ENCODE measurements at regions not wholly inside any gene's neighbourhood (a gene's known extent, or its start where the extent isn't known, plus 50 kb on each side); places are given as distances from the start of the nearest gene placed in this dataset.

DNA sequence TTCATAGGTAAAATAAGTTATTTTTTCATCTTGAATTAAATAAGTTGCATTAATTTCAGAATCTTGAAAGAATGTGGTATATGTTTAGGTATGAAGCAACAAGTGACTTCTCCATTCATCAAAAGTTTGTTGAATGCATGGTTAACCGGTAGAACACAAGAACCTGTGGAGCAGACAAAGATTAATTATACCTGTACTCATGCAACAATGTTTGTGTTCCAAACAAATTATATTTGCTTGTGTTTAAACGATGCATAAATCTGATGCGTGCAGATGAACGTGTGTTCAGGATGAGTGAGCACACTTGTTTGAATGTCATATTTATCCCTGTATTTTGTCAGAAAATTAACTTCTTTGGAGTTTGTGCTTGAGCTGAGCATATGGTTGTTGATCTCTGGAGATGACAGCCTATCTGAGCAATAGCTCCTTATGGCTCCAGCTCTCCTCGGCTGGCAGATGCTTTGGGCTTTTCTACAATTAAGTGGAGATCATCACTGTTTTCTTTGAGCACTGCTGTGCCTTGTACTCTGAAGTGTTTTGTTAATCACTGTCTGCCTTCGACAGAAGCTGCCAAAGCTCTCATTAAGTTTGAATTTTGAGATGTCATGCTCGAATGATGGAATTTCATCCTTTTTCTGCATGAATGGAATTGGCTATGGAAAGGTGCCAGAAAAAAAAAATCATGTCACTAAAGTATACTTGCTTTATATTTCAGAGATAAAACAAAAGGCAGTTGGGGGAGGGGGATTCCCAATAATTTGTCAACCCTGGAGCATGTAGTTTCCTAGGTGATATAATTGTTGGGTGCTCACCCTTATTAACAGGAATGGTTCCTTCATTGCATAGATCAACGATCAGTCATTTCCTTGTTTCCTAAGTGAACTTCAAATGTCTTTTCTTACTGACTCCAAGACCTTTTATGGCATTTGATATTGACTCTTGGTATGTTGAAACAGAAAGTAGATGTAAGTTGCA, 502.5 kb upstream of the ARRDC3 start:
- no peak for DNase-seq
- no peaks in the 10 kb centered on the region for H3K27me3 ChIP-seq (ENCODE audit: control insufficient read depth, insufficient read depth, low read length)
- H3K4me3 ChIP-seq (ENCODE audit: insufficient read depth, low read depth, low read length), result no peak overlapping the region
- no peaks in the 10 kb centered on the region for H3K36me3 ChIP-seq (replicated peaks; ENCODE audit: control insufficient read depth, insufficient read depth, low read length)

DNA sequence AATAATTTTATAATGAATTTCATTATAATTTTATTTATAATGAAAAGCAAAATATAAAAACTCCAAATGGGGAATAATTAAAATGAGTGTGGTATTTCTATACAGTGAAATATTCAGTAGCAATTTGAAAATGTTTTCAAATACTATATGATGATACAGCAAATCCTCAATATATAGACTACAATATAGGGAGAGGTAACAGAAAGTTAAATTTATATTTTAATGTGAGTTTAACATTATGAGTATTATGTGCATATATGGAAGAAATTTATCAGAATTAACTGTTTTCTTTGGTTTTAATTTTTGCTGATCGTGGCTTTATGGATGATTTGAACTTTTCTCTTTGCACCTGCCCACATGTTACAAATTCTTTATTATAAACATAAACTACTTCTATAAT, 500.9 kb upstream of the ARRDC3 start:
- Histone ChIP-seq H3K4me3 (ENCODE audit: insufficient read depth, low read depth, low read length) (no peak overlapping the region), H3K27me3 (ENCODE audit: control insufficient read depth, insufficient read depth, low read length) (no peaks in the 10 kb centered on the region), H3K36me3 (replicated peaks; ENCODE audit: control insufficient read depth, insufficient read depth, low read length) (no peaks in the 10 kb centered on the region)
- DNase-seq, result no peak

DNA sequence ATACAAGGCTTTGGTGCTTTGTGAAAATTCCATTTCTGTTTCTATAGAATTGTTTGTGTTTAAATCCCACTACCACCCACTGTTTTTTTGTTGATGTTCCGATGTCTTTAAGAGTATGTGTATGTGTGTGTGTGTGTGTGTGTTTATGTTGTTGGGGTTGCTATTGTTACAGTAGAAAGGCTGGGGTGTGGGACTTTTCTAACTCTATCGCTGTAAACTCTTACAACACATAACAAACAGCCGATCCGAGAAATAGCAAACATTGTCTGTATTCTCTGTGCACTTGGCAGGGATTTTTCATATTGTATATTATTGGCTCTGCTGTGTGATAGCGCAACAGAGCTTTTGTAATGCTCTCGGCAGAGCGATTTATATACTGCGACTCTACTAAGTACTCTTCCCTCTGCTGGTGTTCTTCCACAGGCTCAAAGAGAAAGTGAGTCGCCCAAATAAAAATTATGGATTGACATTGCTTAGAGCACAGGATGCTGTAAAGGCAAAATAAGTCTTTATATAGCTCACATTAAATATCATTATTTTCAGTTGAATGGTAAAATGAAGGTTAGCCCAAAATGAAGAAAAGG, 492.2 kb upstream of the ARRDC3 start:
- H3K4me3 ChIP-seq (ENCODE audit: insufficient read depth, low read depth, low read length), result no peak overlapping the region
- no peaks in the 10 kb centered on the region for H3K36me3 ChIP-seq (replicated peaks; ENCODE audit: control insufficient read depth, insufficient read depth, low read length)
- peak; percentile 6 for DNase-seq
- no peaks in the 10 kb centered on the region for H3K27me3 ChIP-seq (ENCODE audit: control insufficient read depth, insufficient read depth, low read length)

DNA sequence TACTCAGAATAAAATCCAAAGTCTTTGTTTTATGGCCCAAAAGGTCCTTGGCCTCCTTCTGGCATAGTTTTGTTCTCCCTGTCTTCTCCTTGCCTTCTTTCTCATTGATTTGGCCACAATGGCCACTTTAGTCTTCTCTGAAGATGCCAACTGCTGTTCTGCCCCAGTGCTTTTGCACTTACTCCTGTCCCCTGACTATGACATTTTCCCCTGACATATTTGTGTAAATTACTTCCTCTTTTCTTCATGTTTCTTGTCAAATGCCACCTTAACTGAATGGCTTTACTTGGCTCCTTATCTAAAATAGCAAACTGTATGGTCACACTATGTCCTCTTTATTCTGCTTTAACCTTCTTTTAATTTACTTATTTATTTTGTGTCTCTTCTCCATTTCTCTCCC, 484.7 kb upstream of the ARRDC3 start:
- H3K4me3 ChIP-seq (ENCODE audit: insufficient read depth, low read depth, low read length), result no peak overlapping the region
- no peak for DNase-seq
- H3K36me3 ChIP-seq (replicated peaks; ENCODE audit: control insufficient read depth, insufficient read depth, low read length), result no peaks in the 10 kb centered on the region
- H3K27me3 ChIP-seq (ENCODE audit: control insufficient read depth, insufficient read depth, low read length), result no peaks in the 10 kb centered on the region

DNA sequence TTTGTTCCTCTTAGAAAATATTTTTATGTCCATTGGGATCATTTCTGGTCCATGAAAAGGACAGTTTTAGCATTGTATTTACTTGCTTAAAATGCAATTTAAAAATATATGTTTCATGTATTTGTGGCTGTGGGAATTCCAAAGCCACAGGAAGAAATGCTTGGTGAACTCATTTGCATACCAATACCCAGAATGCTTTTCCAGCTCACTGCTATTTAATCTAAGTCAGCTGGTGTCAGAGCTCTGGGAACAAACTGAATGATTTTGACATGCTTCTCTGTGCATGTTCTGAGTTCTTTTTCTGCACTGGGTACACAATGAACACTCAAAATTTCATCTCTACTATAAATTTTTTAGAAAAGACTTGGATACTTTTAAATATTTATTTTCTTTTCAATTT, 482.8 kb upstream of the ARRDC3 start:
- DNase-seq, result no peak
- Histone ChIP-seq H3K27me3 (ENCODE audit: control insufficient read depth, insufficient read depth, low read length) (no peaks in the 10 kb centered on the region), H3K36me3 (replicated peaks; ENCODE audit: control insufficient read depth, insufficient read depth, low read length) (no peaks in the 10 kb centered on the region), H3K4me3 (ENCODE audit: insufficient read depth, low read depth, low read length) (no peak overlapping the region)

DNA sequence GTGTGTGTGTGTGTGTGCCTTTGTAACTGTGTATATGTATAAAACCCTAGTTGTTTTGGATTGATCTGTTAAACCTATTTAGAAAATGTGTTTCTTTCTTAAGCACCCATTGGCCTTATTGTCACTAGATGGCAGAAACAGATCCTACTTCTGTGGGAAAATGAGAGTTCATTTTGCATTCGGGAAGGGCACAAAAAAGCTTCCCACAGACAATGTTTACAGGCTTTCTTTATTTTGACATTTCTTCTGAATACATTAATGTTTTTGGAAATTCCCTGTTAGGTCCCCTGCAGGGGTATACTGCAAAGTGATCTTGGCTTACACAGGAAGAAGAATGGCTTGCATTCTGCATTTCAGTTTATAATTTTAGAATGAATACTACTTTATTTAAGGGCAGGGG, 481.8 kb upstream of the ARRDC3 start:
- H3K36me3 ChIP-seq (replicated peaks; ENCODE audit: control insufficient read depth, insufficient read depth, low read length), result no peaks in the 10 kb centered on the region
- no peak overlapping the region for H3K4me3 ChIP-seq (ENCODE audit: insufficient read depth, low read depth, low read length)
- no peak for DNase-seq

DNA sequence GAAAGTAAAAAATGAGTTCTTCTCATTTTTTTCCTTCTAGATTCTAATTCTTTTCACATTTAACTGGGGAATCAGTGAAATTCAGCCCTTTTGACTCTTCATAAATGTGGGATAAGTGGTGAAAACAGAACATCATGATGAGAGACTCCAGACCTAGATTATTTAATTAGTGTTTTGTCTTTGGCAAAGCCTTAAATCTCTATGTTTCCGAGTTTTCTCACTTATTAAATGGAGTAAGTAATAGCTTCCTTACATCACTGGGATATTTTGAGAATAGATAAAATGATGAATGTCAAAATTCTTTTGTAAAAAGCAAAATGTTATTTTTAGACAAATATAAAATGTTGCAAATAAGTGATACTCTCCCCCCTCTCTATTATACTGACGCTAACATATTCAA, 468.6 kb upstream of the ARRDC3 start:
- no peak overlapping the region for H3K4me3 ChIP-seq (ENCODE audit: insufficient read depth, low read depth, low read length)
- no peaks in the 10 kb centered on the region for H3K36me3 ChIP-seq (replicated peaks; ENCODE audit: control insufficient read depth, insufficient read depth, low read length)
- DNase-seq, result no peak
- no peaks in the 10 kb centered on the region for H3K27me3 ChIP-seq (ENCODE audit: control insufficient read depth, insufficient read depth, low read length)

More for the DNA sequence above, 481.8 kb upstream of the ARRDC3 start:
- no peaks in the 10 kb centered on the region for H3K27me3 ChIP-seq (ENCODE audit: control insufficient read depth, insufficient read depth, low read length)

DNA sequence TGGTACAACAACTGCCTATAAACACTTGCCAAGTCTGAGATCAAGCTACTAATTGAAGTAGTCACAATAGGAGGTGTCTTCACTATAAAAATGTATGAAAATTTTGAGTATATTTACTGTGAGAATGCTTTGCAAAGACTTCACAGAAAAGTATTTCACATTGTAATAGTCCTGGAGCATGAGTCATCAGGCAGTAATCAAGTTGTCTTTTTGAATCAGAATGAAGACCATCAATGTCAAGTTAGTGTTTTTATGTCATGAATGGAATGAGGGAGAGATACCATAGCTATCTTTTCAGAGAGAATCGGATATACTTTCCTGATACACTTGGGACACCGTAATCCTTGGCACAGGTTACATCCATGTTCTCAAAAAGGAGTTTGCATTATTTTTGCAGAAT, 466.9 kb upstream of the ARRDC3 start:
- DNase-seq, result no peak
- H3K36me3 ChIP-seq (replicated peaks; ENCODE audit: control insufficient read depth, insufficient read depth, low read length), result no peaks in the 10 kb centered on the region
- no peaks in the 10 kb centered on the region for H3K27me3 ChIP-seq (ENCODE audit: control insufficient read depth, insufficient read depth, low read length)
- no peak overlapping the region for H3K4me3 ChIP-seq (ENCODE audit: insufficient read depth, low read depth, low read length)

DNA sequence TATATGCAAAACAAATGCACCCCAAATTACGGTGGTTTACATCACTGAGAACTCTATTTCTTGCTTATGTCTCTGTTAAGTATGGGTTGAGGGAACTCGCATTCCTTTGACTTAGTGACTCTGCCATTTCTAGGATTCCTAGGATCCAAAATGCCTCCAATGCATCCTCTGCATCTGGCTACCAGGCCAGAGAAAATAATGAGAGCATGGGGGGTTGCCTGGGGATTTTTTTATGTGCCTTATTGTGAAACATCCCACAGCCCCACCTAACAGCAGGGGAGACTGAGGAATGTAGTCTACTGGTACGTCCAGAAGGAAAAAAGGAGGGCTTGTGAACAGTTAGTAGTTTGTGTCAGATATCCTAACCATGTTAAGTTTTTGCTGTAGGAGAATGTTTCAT, 466.0 kb upstream of the ARRDC3 start:
- no peak overlapping the region for H3K4me3 ChIP-seq (ENCODE audit: insufficient read depth, low read depth, low read length)
- no peaks in the 10 kb centered on the region for H3K27me3 ChIP-seq (ENCODE audit: control insufficient read depth, insufficient read depth, low read length)
- no peaks in the 10 kb centered on the region for H3K36me3 ChIP-seq (replicated peaks; ENCODE audit: control insufficient read depth, insufficient read depth, low read length)
- DNase-seq, result peak; percentile 4

DNA sequence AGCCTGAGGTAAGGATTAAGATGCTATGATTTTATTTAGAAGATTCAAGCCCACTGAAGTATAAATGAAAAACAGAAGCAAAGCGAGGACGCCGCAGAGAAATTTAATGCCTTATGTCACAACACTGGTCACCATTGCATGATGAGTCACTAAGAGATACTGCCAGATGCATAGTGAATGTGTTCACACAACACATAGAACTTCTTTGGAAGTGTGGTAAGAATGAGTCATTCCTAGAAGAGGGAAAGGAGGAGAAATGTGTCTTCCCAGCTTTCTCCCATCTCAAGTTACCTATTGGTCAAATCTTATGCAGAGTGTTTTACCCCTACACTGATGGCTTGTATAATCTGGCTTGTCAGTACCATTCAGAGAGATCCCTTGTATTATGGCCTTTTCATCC, 465.3 kb upstream of the ARRDC3 start:
- no peaks in the 10 kb centered on the region for H3K27me3 ChIP-seq (ENCODE audit: control insufficient read depth, insufficient read depth, low read length)
- no peak for DNase-seq

DNA sequence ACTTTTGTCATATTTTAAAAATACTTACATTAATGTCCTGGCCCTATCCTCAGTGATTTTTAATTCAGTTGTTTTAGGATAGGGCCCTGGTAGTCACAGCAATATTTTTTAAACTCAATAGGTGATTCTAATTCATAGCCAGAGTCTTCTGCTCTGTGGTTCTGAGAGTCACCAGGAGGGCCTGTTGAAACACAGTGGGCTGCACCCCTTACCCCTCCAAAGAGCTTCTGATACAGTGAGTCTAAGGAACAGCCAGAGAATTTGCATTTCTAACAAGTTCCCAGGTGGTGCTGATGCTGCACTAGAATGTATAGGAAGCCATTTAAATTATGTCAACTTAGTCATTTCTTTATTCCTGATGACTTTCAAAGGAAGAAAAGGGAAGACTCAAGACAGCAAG, 458.3 kb upstream of the ARRDC3 start:
- H3K4me3 ChIP-seq (ENCODE audit: insufficient read depth, low read depth, low read length), result no peak overlapping the region
- no peaks in the 10 kb centered on the region for H3K36me3 ChIP-seq (replicated peaks; ENCODE audit: control insufficient read depth, insufficient read depth, low read length)
- H3K27me3 ChIP-seq (ENCODE audit: control insufficient read depth, insufficient read depth, low read length), result no peaks in the 10 kb centered on the region
- DNase-seq, result no peak

More for the DNA sequence above, 465.3 kb upstream of the ARRDC3 start:
- Histone ChIP-seq H3K36me3 (replicated peaks; ENCODE audit: control insufficient read depth, insufficient read depth, low read length) (no peaks in the 10 kb centered on the region), H3K4me3 (ENCODE audit: insufficient read depth, low read depth, low read length) (no peak overlapping the region)

DNA sequence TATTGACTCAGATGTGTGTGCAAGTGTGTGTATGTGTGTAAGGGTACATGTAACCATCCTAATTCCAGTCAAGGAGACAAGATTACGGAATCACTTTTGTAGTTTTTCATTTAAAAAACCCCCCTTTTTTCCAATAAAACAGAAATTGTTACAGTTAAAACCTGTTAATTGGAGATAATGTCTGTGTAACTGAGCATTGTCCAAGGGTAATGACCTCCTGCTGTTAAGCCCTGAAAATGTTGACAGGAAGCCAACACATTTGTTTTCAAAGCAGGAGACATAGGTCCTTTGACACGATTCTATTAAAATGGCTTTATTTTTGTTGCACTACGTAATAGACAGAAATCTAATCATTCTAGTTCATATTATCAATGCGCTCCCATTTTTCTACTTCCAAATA, 457.3 kb upstream of the ARRDC3 start:
- no peaks in the 10 kb centered on the region for H3K36me3 ChIP-seq (replicated peaks; ENCODE audit: control insufficient read depth, insufficient read depth, low read length)
- H3K4me3 ChIP-seq (ENCODE audit: insufficient read depth, low read depth, low read length), result no peak overlapping the region
- no peak for DNase-seq
- H3K27me3 ChIP-seq (ENCODE audit: control insufficient read depth, insufficient read depth, low read length), result no peaks in the 10 kb centered on the region

DNA sequence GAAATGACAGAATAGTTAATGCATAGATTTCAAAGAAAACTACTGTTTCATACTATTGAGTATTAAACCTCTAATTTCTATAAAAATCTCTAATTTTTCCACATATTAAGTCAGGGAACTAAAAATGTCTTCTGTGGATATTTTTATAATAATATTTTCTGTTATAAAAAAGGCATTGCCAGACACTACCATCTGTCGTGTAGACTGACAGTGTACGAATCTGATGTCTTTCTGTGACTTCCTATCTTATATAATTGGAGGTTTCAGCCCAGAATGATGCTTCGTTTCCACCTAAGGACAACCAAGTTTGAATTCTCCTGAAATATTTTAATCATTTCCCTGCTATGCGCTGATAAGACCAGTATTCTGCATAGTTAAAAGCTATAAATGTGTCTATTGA, 456.6 kb upstream of the ARRDC3 start:
- no peak for DNase-seq
- Histone ChIP-seq H3K4me3 (ENCODE audit: insufficient read depth, low read depth, low read length) (no peak overlapping the region), H3K36me3 (replicated peaks; ENCODE audit: control insufficient read depth, insufficient read depth, low read length) (no peaks in the 10 kb centered on the region), H3K27me3 (ENCODE audit: control insufficient read depth, insufficient read depth, low read length) (no peaks in the 10 kb centered on the region)

DNA sequence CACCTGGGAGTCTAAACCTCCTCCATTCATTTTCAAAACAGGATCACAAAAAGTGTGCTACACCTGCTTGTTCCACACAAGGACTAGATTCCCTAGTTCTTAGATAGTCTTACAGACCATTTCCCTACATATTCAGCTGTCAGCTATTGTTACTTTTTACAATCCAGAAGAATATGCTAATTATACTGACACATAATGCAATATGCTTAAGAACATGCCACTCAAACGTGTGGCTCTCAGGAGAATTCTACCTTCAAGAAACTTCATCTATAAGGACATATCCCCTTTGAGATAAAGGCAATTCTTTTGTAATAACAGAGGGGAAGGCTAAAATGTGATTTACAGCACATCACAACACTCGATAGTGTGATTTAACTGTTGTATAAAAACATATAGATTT, 456.1 kb upstream of the ARRDC3 start:
- no peaks in the 10 kb centered on the region for H3K27me3 ChIP-seq (ENCODE audit: control insufficient read depth, insufficient read depth, low read length)
- no peak for DNase-seq
- no peak overlapping the region for H3K4me3 ChIP-seq (ENCODE audit: insufficient read depth, low read depth, low read length)
- no peaks in the 10 kb centered on the region for H3K36me3 ChIP-seq (replicated peaks; ENCODE audit: control insufficient read depth, insufficient read depth, low read length)

DNA sequence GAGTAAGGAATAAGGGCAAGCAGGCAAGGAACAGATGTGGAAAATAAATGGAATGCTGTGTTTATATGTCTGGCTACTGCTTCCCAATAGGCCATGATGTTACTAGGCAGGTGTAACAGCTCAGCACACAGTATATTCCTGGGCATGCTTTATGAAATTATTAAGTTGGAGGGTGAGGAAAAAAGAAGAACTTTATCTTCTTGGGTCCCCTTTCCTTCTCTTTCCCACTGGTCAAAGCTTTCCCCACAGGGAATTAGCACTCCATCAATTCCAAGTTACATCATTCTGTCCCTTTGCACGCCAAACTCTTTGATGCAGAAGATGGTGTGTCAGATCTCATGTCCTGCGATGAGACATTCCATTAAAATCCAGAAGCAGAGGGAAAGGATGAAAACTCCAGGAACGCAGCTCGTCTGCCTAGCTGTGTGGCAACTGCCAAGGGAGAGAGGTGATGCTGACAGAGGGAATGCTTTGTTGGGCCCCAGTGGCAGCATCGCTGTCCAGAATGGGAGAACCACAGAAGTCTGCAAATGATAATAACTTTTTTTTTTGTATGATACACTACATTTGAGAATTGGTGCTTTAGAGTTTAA, 447.3 kb upstream of the ARRDC3 start:
- no peak overlapping the region for H3K4me3 ChIP-seq (ENCODE audit: insufficient read depth, low read depth, low read length)
- no peak for DNase-seq
- no peaks in the 10 kb centered on the region for H3K27me3 ChIP-seq (ENCODE audit: control insufficient read depth, insufficient read depth, low read length)
- no peaks in the 10 kb centered on the region for H3K36me3 ChIP-seq (replicated peaks; ENCODE audit: control insufficient read depth, insufficient read depth, low read length)
